ENCODE measurements at regions not wholly inside any gene's neighbourhood (a gene's known extent, or its start where the extent isn't known, plus 50 kb on each side); places are given as distances from the start of the nearest gene placed in this dataset.
"Not testable (repeated sequence)": the region's sequence is repeated elsewhere in the genome, so short reads cannot be mapped to it uniquely, and the experiment has no call there.

DNA sequence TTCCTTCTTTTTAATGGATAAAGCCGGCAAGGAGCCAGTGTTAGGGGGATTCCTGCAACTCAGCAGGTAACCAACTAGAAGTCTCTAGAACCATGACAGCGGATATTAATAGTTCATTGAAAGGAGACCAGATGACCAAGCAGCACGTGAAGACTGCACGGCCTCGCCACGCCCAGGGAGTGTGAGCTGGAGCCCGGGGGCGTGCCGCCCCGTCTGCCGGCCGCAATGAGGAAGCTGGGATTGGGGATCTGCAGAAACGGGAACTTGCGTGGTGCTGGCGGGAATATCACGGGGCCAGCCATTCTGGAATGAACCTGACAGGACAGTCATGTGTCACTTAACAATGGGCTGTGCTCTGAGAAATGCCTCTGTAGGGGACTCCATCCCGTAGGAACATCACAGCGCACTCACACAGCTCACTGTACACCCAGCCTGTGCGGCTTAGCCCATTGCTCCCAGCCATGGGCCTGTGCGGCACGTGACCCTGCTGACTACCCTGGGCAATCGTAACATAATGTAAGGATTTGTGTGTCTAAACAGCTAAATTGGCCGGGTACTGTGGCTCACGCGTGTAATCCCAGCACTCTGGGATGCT lies 4092.8 kb upstream of the TPTE start:
- DNase-seq (ENCODE audit: low spot score), result not testable (repeated sequence)

DNA sequence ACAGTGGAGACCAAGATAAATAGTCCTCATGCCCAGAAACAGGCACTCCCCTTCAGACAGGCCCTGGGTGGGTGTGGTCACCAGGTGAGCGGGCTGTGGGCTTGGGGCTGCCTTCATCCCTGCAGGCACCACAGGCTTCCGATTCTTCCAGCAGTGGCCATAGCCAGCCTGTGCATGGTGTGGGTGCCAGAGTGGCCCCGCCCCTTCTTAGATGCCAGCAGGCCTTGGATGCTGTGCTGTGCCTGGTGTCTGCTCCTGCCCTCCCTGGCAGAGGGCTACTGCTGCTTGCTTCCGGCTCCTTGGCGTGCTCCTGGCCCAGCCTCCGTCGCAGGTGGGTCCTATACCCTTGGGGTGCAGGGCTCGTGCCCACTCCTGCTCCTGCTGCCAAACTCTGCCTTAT lies 4091.5 kb upstream of the TPTE start:
- DNase-seq (ENCODE audit: low spot score), result not testable (repeated sequence)

DNA sequence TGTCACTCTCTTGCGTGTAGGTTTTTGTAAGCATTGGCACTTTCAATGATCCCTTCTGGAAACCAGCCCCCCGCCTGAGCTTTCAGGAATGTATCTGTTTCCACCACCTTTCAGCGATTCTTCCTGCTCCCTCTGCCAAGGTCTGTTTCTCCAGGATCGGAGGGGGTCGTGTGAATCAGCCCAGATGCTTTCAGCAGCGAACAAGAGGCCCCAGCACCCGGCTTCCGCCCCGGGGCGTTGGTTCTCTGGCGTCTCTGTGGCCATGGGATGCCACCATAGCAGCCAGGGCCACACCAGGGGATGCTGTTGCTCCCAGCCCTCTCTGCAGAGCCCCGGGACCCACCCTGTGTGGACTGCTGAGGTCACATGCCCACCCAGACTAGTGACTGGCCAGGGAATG lies 4088.2 kb upstream of the TPTE start:
- not testable (repeated sequence) for DNase-seq (ENCODE audit: low spot score)

DNA sequence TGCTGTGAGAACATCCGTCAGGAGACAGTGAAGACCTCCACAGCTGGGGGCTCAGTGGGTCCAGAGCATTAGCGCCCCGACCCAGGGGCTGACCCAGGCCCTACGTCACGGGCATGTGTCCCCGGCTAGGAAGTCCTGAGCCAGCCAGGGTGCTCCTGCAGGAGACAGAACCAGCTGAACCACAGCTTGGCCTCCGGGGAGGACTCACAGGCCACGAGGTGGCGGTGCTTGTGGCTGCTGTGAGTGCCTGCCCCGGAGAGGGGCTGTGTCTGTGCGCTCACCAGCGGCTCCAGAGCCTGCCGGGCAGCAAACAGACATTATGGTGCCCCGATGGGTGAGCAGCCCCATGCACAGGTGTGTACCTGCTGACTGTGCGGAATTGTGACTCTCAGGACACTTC lies 4085.2 kb upstream of the TPTE start:
- not testable (repeated sequence) for DNase-seq (ENCODE audit: low spot score)

DNA sequence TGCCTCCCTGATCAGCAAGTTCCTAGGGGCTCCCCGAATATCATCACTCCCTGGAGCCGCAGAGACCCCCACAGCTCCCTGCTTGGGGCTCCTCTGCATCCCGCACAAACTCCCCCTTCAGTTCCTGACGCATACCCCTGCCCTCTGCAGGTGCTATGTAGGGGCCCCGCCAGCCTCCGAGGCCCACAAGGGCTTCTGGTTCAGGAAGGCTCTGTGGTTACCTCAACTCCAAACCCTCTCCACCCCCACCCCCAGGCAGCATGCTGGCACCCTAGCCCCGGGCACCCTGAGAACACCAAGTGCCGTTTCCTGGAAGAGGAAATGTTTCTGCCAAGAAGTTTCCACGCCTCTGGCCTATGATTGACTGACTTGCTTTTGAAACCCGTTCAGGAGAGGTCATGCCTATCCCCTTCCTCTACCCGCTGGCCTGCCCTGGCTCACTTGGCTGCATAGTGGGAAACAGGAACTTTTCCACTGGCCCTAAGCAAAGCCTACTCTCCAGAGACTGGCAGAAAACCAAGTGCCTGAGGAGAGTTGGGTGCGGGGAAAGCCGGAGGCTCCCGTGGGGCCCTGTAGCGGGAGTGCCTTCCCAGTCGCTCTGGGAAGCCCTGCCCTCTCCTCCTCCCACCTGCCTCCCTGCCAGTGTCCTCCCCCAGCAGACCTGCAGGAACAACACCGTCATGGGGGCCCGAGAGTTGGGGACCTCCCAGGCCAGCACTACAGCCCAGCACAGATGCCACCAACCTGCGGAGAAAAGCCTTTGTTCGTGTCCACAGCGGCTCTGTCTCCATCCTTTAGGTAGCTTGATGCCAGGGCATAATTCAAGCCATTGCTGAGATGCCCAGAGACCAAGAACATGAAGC lies 4084.2 kb upstream of the TPTE start:
- not testable (repeated sequence) for DNase-seq (ENCODE audit: low spot score)

DNA sequence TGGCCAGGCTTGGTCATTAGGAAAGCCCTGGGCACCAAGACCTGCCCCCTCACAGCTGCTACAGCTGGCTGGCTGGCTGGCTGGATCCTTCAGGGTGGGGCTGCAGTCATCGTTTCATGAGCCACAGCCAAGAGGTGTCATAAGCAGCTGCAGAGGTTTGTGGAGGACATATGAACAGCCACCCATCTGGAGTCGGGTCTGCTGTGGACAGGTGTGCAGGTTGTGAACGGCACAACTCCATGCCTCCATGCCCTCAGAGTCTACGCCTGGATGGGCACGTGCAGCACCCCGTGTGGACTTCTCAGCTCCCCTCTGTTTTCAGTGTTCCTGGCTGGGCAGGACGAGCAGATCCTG lies 4083.6 kb upstream of the TPTE start:
- DNase-seq (ENCODE audit: low spot score), result not testable (repeated sequence)

DNA sequence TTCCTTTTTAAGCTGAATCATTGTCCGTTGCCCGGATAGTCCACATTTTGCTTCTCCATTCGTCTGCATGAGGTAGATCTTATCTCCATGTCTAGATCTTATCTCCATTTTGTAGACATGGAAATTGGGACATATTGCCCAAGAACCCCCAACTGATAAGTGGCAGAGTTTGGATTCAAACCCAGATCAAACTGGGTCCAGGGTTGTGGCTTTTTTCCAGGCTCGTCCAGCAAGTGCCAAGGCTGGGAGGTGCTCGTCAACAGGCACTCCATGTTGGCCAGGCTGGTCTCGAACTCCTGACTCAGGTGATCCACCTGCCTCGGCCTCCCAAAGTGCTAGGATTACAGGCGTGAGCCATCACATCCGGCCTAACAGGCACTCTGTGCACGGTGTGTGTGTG lies 4082.3 kb upstream of the TPTE start:
- DNase-seq (ENCODE audit: low spot score), result not testable (repeated sequence)

DNA sequence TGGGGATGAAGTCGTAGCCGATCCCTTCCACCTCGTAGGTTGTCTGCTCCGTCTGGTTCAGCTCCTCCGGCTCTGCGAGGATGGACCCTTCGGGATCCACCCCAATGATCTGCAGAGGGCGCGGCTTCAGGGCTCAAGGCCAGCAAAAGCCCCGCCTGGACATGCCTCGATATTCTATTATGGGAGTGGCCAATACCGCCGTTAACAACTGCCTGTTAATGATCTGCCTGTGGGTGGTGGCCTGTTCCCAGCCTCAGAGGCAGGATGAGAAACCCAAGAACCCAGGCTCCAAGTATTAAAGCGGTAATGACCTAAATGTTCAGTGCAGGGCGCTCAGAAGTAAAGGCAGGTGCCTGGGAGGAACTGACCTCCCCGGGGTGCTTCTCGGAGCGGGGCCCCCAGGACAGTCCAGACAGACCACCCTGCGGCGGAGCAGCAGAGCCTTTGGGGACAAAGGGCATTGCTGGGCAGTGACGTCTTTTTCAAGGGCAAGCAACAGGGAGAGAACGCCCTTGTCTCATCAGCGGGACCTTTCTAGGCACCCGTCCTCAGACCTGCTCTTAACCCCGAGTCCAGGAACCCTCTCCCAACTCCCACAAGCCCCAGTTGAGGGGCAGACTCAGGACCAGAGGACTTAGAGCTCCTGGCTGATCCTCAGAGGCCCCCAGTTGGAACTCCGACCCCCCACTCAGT lies 4066.6 kb upstream of the TPTE start:
- DNase-seq (ENCODE audit: low spot score), result not testable (repeated sequence)

DNA sequence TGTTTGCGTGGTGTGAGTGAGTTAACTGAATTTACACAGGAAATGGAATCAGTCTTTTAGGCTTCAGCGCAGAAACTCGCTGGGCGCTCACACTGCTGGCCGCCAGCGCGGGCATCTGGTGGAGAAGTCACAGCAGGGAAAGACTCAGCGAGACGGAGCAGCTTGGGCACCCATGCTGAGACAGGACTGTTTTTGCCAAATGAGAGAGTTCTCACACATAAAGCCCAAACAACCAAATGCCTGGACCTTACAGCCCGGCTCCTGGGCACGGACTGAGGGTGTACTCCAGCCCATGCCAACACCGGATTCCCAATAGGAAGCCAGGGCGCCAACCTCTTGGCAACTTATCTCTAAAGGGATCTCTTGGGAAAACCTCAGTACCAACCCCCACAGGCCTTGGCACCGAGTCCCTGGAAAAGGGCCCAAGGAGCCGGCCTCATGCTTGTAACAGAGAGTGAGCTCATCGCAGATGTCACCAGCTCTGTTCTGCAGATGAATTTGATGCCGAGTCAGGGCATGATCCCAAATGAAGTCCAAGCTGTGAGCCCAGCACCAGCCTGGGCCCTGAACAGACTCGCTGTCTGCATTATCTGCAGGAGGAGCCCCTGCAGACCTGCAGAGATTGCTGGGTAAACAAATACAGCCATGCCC lies 4065.2 kb upstream of the TPTE start:
- DNase-seq (ENCODE audit: low spot score), result not testable (repeated sequence)

DNA sequence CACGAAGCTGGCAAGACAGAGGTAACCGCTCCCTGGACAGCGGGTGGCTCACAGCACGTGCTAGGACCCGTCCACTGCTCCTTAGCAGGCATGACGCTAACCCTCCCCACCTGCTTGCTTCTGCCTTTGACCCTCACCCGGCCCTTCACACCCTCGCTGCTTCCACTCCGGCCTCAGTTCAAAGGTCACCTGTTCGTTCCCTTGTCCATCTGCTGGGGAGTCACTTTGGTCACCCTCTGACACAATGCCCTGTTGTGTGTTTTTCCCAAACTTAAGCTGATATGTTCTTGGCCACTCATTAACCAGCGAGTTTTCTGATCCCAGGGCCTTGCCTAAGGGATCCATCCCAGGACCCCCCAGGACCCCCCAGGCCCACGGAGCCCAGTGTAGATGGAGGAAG lies 4061.6 kb upstream of the TPTE start:
- not testable (repeated sequence) for DNase-seq (ENCODE audit: low spot score)

DNA sequence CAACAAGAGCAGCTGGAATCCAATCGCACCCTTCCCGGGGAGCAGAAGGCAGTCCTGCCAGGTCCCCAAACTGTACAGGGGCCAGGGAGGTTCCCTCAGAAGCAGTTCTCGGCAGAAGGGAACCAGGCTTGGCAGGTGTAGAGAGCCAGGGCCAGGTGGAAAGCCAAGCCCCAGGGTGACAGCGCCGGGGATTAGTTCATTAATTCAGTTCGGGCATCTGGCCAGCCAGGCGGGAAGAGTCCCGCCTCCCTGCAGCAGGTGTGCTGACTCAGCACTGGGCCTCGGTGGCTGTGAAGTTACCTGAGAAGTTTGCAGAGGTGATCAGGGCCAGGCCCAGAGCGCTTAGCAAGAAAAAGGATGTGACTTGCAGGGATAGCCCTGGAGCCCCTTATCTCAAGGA lies 4060.0 kb upstream of the TPTE start:
- not testable (repeated sequence) for DNase-seq (ENCODE audit: low spot score)

DNA sequence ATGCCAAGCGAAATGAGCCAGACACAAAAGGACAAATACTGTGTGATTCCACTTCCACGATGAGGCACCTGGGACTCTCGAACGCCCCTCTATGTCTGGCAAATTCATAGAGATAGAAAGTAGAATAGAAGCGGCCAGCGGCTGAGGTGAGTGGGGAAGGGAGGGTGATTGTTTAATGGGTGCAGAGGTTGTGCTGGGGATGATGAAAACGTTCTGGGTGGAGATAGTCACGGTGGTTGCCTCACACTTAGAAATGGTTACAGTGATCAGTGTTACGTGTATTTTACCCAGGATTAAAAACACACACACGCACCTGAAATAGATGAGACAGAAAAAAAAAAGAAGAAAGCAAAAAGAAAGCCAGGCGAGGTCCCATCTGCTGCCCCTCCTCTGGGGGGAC lies 4057.0 kb upstream of the TPTE start:
- not testable (repeated sequence) for DNase-seq (ENCODE audit: low spot score)

DNA sequence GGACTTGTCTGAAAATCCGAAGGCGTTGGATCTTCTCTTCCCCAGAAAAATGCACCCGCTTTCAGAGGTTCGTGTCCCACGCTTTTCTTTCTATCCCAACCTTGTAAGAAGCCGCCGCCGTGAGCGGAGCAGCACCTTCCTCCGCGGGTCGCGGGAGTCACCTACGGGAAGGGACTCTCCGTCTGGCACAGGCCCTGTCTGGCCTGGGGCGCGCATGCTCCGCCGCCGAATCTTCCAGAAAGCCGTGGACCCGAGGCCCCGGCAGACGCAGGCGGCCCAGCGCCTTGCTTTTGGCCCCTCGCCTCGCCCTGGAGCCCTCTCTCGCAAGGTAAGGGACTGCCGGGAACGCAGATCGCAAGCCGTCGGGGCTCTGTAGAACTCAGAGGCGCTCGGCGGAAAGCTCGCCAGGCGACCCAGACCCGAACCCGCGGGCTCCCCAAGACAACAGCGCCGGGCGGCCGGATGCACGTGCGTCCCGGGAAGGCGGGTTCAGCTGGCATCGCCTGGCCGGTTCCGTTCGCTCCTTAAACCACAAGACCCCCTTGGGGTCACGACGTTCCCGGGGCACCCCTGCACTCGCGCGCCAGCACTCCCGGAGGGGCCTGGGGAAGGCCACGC lies 4055.2 kb upstream of the TPTE start:
- not testable (repeated sequence) for DNase-seq (ENCODE audit: low spot score)

DNA sequence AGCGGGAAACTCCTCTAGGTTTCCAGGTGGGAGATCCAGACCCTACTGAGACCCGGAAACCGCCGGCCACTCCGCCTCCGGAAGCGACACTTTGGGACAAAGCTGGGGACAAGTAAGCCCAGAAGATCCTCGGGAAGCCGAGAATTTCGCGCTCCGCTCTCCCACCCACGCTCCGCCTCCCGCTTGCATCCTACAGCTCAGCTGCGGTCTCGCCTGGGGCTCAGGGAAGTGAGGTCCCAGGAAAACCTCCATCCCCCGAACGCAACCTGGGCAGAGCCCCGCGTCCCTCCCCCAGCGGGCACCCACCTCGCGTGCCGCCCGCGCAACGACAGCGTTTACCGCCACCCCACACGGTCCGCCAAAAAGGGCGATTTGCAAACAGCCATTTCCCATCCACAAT lies 4054.7 kb upstream of the TPTE start:
- DNase-seq (ENCODE audit: low spot score), result not testable (repeated sequence)

DNA sequence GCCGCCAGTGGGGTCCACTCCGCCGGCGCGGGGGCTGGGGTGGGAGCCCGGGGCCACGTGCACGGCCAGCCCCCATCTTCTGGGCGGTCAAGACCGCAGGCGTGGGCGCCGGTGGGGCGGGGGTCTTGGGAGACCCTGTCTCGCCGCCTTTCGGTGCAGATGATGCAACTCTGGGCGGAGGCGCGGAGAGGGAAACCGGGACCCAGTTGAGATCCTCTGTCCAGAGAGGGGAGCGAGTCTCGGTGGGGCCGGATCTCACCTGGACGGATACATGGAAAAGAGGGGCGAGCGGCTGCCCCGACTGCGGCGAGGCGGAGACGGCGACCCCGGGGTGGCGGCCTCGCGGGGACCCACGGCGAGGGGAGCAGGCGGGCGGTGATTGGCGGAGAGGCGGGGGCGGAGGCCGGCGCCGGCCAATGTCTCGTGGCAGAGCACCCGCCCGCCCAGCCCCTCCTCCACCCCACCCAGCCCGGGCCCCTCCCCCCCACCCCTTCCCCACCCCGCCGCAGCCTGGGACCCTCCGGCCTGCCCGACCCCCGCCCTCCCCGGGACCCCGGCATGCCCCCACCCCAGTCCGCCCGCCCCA lies 4054.1 kb upstream of the TPTE start:
- not testable (repeated sequence) for DNase-seq (ENCODE audit: low spot score)

DNA sequence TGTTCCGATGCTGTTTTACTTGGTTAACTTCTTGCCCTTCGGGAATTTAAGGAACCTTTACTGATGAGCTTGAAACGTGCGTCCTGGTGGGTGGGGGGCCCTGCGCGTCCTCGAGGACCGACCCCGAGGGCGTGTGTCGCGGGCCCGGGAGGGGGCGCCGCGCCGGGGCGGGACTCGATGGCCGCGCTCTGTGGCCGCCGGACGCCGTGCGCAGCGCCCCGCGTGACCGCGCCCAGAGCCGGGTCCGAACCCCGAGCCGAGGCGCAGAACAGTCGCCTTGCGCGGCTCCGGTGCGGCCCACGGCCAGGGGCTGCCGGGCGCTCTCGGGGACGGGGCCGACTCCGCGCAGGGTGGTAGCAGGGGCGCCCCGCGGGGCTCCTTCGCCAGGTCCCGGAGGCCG lies 4053.5 kb upstream of the TPTE start:
- not testable (repeated sequence) for DNase-seq (ENCODE audit: low spot score)

DNA sequence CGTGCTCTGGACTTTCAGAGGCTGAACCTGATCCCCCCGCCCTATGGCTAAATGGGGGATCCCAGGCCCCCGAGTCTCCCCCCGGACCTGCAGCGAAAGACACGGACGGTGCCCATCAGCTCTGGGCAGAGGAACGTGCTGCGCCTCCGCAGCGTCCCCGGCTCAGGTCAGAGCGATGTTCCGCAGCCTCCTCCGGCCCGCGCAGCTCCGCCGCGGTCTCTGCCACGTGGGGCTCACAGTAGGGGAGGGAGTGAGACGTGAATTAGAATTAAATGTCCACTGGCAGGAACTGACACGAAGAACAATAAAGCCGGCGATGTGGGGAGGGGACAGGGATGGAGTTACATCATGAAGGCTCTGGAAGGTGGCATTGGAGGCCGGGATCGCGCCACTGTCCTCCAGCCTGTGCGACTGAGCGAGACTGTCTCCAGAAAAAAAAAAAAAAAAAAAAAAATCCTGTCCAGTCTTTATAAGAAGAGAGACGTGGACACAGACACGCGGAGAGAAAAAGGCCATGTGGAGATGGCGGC lies 4053.0 kb upstream of the TPTE start:
- DNase-seq (ENCODE audit: low spot score), result not testable (repeated sequence)

DNA sequence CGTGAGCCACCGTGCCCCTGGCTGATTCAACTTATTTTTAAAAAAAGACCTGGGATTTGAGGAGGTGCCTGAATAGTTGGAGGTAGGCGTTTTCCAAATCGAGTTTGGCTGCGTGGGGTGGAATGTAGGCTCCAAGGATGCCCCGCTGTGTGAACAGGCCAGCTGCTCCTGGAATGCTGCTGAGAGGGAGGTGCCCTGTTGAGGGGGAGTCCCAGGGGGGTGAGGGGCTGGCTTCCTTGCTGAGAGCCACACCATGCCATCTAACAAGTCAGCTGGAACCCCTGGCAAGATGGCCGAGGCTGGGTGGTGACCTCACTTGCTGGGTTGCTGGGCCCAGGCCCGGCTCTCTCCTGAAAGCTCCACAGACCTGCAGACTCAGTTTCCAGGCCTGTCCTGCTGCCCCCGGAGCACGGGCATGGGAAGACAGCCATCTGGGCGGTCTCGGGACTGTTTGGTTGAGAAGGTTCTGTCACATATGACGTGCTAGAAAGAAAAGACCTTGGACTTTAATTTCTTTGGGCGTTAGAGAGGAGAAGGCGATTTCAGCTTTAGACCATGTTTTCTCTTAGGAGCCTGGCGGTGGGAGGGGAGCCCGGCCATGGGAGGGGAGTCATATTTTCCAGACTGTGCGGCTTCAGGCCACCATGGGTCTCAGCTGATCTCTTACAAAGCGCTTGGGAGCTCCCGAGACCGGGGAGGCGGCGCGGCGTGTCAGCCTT lies 4047.0 kb upstream of the TPTE start:
- DNase-seq (ENCODE audit: low spot score), result not testable (repeated sequence)

DNA sequence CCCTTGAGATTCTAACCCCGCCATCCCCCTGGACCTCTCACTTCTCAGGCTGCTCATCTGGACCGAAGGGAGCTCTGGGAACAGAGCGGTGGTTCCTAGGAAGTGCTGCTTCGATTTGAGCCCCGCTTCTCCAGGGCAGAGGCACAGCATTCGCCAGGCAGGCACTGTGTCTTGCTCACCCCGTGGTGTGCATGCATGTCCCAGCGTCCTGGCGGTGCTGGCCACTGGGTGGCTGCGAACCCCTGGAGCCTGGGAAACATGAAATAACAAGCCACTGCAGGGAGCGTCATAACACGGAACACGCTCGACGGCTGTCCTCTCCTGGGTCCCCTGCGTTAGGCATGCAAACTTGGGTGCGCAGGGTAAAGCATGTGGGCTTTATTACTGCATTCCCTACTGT lies 4040.3 kb upstream of the TPTE start:
- DNase-seq (ENCODE audit: low spot score), result not testable (repeated sequence)

DNA sequence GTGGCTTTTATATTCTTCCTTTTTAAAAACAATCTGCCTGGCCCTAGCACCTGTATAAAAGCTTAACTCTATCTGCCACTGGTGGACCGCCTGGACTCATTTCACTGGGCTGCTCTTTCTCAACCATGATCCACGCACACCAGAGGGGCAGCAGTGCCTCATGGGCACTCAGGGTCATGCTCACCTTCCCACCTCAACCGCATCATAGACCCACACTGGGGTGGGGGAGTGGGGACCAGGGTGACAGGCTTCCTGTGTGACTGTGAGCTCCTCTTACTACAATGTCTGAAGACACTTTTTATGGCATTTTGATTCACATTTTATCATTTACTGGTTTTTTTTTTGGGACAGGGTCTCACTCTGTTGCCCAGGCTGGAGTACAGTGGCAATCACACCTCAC lies 4038.8 kb upstream of the TPTE start:
- DNase-seq (ENCODE audit: low spot score), result not testable (repeated sequence)

Measured in mesenteric fat pad (tissue), 1 donor.